ENCODE measurements at regions not wholly inside any gene's neighbourhood (a gene's known extent, or its start where the extent isn't known, plus 50 kb on each side); places are given as distances from the start of the nearest gene placed in this dataset.
"Not testable (repeated sequence)": the region's sequence is repeated elsewhere in the genome, so short reads cannot be mapped to it uniquely, and the experiment has no call there.

DNA sequence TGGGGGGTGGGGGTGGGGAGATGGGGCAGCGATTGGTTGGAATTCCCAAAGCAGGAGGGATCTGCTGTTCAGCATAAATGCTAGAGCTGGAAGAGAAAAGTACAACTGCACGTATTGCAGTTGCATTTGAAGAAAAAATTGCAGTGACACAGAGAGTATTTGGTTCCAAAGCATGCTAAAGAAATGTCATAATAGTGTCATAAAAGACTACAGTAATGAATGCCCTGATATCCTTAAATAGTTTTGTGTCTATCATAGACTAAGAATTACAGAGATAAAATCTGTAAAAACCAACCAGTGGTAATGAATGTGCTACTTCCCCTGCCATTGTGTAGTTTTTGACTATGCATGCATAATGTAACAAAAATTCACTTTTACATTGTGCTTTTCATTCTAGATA lies 693.6 kb upstream of the SLC35B3 start:
- Histone ChIP-seq H3K9me3 (replicated peaks in 1 of 3) (no peaks in the 10 kb centered on the region), H3K4me1 (replicated peaks in 1 of 2) (no peaks in the 10 kb centered on the region), H3K27ac (no peak overlapping the region), H3K4me3 (no peak overlapping the region), H3K27me3 (no peaks in the 10 kb centered on the region), H3K36me3 (replicated peaks in 1 of 2) (no peaks in the 10 kb centered on the region)
- TF ChIP-seq POLR2A (IDR thresholded peaks at IDR 0.05), result no peak
- TF ChIP-seq, protein P1, sequence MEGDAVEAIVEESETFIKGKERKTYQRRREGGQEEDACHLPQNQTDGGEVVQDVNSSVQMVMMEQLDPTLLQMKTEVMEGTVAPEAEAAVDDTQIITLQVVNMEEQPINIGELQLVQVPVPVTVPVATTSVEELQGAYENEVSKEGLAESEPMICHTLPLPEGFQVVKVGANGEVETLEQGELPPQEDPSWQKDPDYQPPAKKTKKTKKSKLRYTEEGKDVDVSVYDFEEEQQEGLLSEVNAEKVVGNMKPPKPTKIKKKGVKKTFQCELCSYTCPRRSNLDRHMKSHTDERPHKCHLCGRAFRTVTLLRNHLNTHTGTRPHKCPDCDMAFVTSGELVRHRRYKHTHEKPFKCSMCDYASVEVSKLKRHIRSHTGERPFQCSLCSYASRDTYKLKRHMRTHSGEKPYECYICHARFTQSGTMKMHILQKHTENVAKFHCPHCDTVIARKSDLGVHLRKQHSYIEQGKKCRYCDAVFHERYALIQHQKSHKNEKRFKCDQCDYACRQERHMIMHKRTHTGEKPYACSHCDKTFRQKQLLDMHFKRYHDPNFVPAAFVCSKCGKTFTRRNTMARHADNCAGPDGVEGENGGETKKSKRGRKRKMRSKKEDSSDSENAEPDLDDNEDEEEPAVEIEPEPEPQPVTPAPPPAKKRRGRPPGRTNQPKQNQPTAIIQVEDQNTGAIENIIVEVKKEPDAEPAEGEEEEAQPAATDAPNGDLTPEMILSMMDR (IDR thresholded peaks at IDR 0.05), result no peak
- 77 to 95% (median 80%) methylated on average over 2 of the region's 2 CpGs for WGBS, 4 donors
- DNase-seq, result no peak
- intact Hi-C loops (cut with DNase I), result no loop called here

DNA sequence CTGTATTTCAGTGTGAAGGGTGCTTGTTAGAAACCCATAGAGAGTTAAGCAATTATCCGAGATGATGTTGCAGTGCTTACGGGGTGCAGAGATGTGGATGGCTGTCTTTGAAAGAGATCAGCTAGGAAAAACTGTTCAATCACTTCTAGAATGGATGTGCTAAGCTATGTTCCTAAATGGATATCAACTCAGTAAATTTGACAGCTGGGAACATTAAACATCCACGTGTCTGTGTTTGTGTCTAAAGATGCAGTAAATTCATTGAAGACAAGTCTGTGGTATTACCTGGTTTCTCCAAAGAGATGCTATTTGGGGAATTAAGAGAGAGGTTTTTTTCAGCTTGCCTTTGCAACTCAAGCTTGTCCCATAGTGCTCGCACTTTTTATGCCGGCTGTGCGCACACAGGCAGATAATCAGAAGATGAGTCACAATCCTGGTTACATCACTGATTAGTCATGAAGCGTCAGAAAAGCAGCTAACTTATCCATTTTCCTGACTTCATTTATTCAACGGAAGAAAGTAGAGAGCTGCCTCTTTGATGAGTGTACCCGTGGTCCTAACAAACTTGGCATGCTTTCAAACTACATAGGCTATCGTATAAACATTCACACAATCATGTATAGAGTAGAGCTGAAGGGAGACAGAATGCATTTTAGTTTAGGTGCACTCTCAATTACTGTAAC lies 691.7 kb upstream of the SLC35B3 start:
- intact Hi-C loops (cut with DNase I), result no loop called here
- TF ChIP-seq POLR2A (IDR thresholded peaks at IDR 0.05), result no peak
- TF ChIP-seq, protein P1 (IDR thresholded peaks at IDR 0.05), result no peak
- Histone ChIP-seq H3K4me3 (no peak overlapping the region), H3K9me3 (replicated peaks in 1 of 3) (no peaks in the 10 kb centered on the region), H3K27ac (no peak overlapping the region), H3K36me3 (replicated peaks in 1 of 2) (no peaks in the 10 kb centered on the region), H3K27me3 (no peaks in the 10 kb centered on the region), H3K4me1 (replicated peaks in 1 of 2) (no peaks in the 10 kb centered on the region)
- WGBS, 4 donors, result 57 to 63% (median 60%) methylated on average over 10 of the region's 10 CpGs
- peak in 6 of 7 donors; percentile 35 to 69 (median 52) for DNase-seq

DNA sequence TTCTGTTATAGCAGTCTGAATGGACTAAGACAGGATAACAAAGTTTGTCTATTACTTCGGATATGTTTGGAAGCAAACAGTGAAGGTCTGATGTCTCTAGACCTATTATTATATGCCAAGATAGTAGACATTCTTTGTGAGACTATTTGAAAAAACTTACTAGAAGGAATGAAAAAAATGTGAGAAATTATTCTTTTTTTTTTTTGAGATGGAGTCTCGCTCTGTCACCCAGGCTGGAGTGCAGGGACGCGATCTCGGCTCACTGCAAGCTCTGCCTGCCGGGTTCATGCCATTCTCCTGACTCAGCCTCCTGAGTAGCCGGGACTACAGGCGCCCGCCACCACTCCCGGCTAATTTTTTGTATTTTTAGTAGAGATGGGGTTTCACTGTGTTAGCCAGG lies 690.7 kb upstream of the SLC35B3 start:
- WGBS, 4 donors, result 88 to 98% (median 95%) methylated on average over 10 of the region's 10 CpGs
- H3K27me3 ChIP-seq; intact Hi-C loops (cut with DNase I); H3K4me1 ChIP-seq (replicated peaks in 1 of 2); DNase-seq; H3K9me3 ChIP-seq (replicated peaks in 1 of 3); H3K27ac ChIP-seq; H3K4me3 ChIP-seq; H3K36me3 ChIP-seq (replicated peaks in 1 of 2): not testable (repeated sequence)

DNA sequence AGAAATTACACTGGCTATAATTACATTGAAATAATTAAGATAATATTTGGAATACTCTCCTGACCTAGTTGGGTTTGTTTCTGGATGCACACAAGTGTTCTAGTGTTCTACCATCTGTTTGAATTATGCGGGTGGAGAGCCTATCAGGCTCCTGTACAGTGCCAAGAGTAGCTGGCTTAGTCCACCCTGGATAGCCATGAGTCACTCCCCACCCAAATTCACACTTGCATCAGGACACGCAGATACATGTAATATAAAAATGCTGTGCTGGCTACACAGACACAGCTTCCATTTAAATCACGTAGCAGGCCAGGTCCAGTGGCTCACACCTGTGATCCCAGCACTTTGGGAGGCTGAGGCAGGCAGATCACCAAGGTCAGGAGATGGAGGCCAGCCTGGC lies 686.2 kb upstream of the SLC35B3 start:
- no peak for DNase-seq
- H3K27me3 ChIP-seq, result no peaks in the 10 kb centered on the region
- H3K27ac ChIP-seq, result no peak overlapping the region
- TF ChIP-seq, protein P1 (IDR thresholded peaks at IDR 0.05), result no peak
- no peak for TF ChIP-seq POLR2A (IDR thresholded peaks at IDR 0.05)
- no peak overlapping the region for H3K4me3 ChIP-seq
- H3K9me3 ChIP-seq (replicated peaks in 1 of 3), result no peaks in the 10 kb centered on the region
- 80 to 95% (median 87%) methylated on average over 3 of the region's 3 CpGs for WGBS, 4 donors
- intact Hi-C loops (cut with DNase I), result no loop called here
- H3K36me3 ChIP-seq (replicated peaks in 1 of 2), result no peaks in the 10 kb centered on the region
- no peaks in the 10 kb centered on the region for H3K4me1 ChIP-seq (replicated peaks in 1 of 2)

DNA sequence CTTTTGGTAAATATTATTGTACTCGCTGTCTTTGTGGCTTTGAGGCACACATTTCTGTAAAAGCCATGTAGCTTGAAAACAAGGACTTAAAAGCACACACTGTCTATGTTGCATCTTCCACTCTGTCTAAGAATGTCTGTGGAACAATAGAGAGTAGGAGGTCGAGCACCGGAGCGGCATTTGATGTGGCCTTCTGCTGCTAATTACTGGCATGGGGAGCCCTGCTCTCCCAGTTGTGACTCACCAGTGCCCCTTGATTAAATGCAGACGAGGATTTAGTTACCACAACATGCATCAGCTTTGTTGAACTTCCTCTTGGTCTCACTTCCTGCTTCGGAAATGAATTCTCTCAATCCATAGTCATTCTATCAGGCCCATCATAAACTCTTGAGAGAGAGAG lies 680.7 kb upstream of the SLC35B3 start:
- H3K9me3 ChIP-seq (replicated peaks in 1 of 3), result no peaks in the 10 kb centered on the region
- no peaks in the 10 kb centered on the region for H3K36me3 ChIP-seq (replicated peaks in 1 of 2)
- H3K27me3 ChIP-seq, result no peaks in the 10 kb centered on the region
- DNase-seq, result no peak
- 57 to 76% (median 64%) methylated on average over 6 of the region's 6 CpGs for WGBS, 4 donors
- no peak overlapping the region for H3K4me3 ChIP-seq
- intact Hi-C loops (cut with DNase I), result no loop called here
- H3K27ac ChIP-seq, result no peak overlapping the region
- TF ChIP-seq, protein P1 (IDR thresholded peaks at IDR 0.05), result no peak
- TF ChIP-seq POLR2A (IDR thresholded peaks at IDR 0.05), result no peak
- H3K4me1 ChIP-seq (replicated peaks in 1 of 2), result no peaks in the 10 kb centered on the region
